CD4-positive, alpha-beta memory T cell (primary cell): ENCODE measurements at regions not wholly inside any gene's neighbourhood (a gene's known extent, or its start where the extent isn't known, plus 50 kb on each side); places are given as distances from the start of the nearest gene placed in this dataset.

Experiments used
- CTCF ChIA-PET: fragments of 350-600 bp; sonication (Branson Sonifier 250); formaldehyde crosslinking; loops from one replicate; lab custom pipeline; 2021; ENCODE audit warnings: inconsistent platforms; ENCODE audit not compliant: partially characterized antibody; lab: Charles Lee
- POLR2A ChIA-PET: fragments of 350-600 bp; sonication (Branson Sonifier 250); formaldehyde crosslinking; loops from one replicate; lab custom pipeline; 2021; ENCODE audit not compliant: partially characterized antibody; lab: Charles Lee
- DNase-seq, 5 donors: peaks; one replicate each; pipeline versions ENCODE4 v3.0.0 to v3.0.0-alpha.2; 2020 to 2022; ENCODE audit warnings: mixed read lengths in 1 of 5
- H3K27ac ChIP-seq: one replicate; pipeline ENCODE4 v1.7.0; 2013; ENCODE audit warnings: low read depth, low read length
- H3K27me3 ChIP-seq: 2 replicates; pipeline ENCODE4 v1.7.0; 2013; ENCODE audit warnings: mild to moderate bottlenecking, low read length, moderate library complexity; ENCODE audit not compliant: insufficient read depth
- H3K36me3 ChIP-seq: 2 replicates; pipeline ENCODE4 v1.7.0; 2013; ENCODE audit warnings: mild to moderate bottlenecking, low read length, moderate library complexity; ENCODE audit not compliant: insufficient read depth
- H3K4me1 ChIP-seq: 2 replicates; pipeline ENCODE4 v1.7.0; 2013; ENCODE audit warnings: mild to moderate bottlenecking, low read length, moderate library complexity; ENCODE audit not compliant: insufficient read depth
- H3K4me3 ChIP-seq, 2 donors: one replicate each; pipeline ENCODE4 v1.7.0; 2013; ENCODE audit warnings: low read length in 2 of 2, mild to moderate bottlenecking in 1 of 2
- H3K9me3 ChIP-seq, 2 donors: one replicate each; pipeline ENCODE4 v1.7.0; 2013; ENCODE audit warnings: low read length in 2 of 2, control low read depth in 1 of 2; ENCODE audit not compliant: control insufficient read depth in 1 of 2
- H3K27ac Mint-ChIP-seq, 7 donors: one replicate each; pipeline ENCODE4 v1.8.0; 2020 to 2021; ENCODE audit warnings: mixed read lengths in 7 of 7, mild to moderate bottlenecking in 6 of 7, inconsistent platforms in 3 of 7, moderate library complexity in 3 of 7
- H3K27me3 Mint-ChIP-seq, 2 donors: one replicate each; pipeline ENCODE4 v1.8.0; 2020 to 2021; ENCODE audit warnings: mixed read lengths in 2 of 2
- H3K36me3 Mint-ChIP-seq, 2 donors: one replicate each; pipeline ENCODE4 v1.8.0; 2020 to 2021; ENCODE audit warnings: mixed read lengths in 2 of 2, inconsistent platforms in 1 of 2, mild to moderate bottlenecking in 1 of 2
- H3K4me1 Mint-ChIP-seq, 4 donors: one replicate each; pipeline ENCODE4 v1.8.0; 2020 to 2021; ENCODE audit warnings: mixed read lengths in 4 of 4, mild to moderate bottlenecking in 1 of 4
- H3K4me3 Mint-ChIP-seq, 8 donors: one replicate each; pipeline ENCODE4 v1.8.0; 2020 to 2021; ENCODE audit warnings: mixed read lengths in 8 of 8, mild to moderate bottlenecking in 7 of 8, moderate library complexity in 6 of 8, inconsistent platforms in 3 of 8
- H3K9me3 Mint-ChIP-seq, 8 donors: one replicate each; pipeline ENCODE4 v1.8.0; 2020 to 2021; ENCODE audit warnings: mixed read lengths in 8 of 8, mild to moderate bottlenecking in 5 of 8, inconsistent platforms in 3 of 8, moderate library complexity in 1 of 8
- intact Hi-C: fragments of 100-400 bp; cut with micrococcal nuclease; formaldehyde crosslinking; loops from one replicate; pipeline ENCODE4 v1.15.1; 2023

DNA sequence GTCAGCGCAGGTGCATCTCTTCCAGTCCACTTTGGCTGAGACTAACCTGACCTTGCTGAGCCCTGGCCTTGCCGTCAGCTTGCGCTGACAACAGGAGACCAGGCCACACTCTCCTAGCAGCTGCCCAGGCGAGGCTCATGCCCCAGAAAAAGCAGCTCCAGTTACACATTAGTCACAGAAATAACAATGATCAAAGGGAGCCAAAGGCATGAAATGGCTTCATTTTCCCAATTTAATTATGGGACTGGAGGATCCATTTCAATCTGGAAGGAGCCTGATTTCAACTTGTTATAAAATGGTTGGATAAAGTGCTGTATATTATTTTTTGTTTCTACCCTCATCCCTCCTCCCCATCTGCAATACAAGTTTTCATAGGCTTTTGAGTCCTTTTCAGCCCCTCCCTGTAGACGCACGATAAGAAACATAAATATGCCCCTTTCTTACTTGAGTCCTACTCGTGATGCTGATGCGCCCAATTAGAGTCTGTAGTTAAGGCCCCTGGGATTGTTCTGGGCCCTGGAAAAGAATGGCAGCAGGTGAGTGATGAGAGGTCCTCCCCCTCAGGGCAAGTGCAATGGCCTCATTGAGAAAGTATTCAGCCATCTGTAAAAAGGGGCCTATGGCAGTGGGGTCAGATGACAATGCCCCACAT is 376.0 kb downstream of the C12orf75 start:
- POLR2A ChIA-PET, result no interaction called here
- DNase-seq, result no peak
- Histone ChIP-seq H3K27ac (no peak overlapping the region), H3K4me3 (no peak overlapping the region), H3K9me3 (no peaks in the 10 kb centered on the region), H3K27me3 (no peaks in the 10 kb centered on the region), H3K4me1 (no peaks in the 10 kb centered on the region), H3K36me3 (no peaks in the 10 kb centered on the region)
- Mint-ChIP-seq H3K36me3 (no peaks in the 10 kb centered on the region), H3K4me3 (no peak overlapping the region), H3K4me1 (no peaks in the 10 kb centered on the region), H3K27me3 (peaks cover 1 to 5% of the 10 kb centered on the region in 2 donors), H3K27ac (no peak overlapping the region), H3K9me3 (peaks cover 0 to 2% (median 0%) of the 10 kb centered on the region in 8 donors)
- intact Hi-C loops, result no loop called here
- CTCF ChIA-PET, result no interaction called here

DNA sequence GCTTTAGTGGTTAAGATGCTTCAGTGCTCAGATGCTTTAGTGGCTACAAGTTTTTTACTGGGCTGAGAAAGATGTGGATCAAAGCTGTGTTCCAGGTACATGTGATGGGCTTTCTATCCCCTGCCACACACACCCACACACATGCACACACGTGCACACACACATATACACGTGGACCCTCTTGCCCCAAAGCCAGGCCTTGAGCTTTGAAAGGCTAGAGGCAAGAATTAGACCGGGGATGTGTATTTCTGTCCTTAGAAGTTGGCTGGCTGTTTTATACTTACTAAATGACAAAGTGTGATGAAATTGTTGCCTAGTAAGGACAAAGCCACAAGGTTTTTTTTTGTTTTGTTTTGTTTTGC is 376.5 kb downstream of the C12orf75 start:
- ChIA-PET POLR2A (no interaction called here), CTCF (no interaction called here)
- Mint-ChIP-seq H3K9me3 (peaks cover 0 to 2% (median 0%) of the 10 kb centered on the region in 8 donors), H3K4me3 (no peak overlapping the region), H3K36me3 (no peaks in the 10 kb centered on the region), H3K27ac (no peak overlapping the region), H3K27me3 (peaks cover 1 to 5% of the 10 kb centered on the region in 2 donors), H3K4me1 (no peaks in the 10 kb centered on the region)
- Histone ChIP-seq H3K4me1 (no peaks in the 10 kb centered on the region), H3K36me3 (no peaks in the 10 kb centered on the region), H3K27ac (no peak overlapping the region), H3K9me3 (no peaks in the 10 kb centered on the region), H3K27me3 (no peaks in the 10 kb centered on the region), H3K4me3 (no peak overlapping the region)
- intact Hi-C loops, result no loop called here
- no peak for DNase-seq

DNA sequence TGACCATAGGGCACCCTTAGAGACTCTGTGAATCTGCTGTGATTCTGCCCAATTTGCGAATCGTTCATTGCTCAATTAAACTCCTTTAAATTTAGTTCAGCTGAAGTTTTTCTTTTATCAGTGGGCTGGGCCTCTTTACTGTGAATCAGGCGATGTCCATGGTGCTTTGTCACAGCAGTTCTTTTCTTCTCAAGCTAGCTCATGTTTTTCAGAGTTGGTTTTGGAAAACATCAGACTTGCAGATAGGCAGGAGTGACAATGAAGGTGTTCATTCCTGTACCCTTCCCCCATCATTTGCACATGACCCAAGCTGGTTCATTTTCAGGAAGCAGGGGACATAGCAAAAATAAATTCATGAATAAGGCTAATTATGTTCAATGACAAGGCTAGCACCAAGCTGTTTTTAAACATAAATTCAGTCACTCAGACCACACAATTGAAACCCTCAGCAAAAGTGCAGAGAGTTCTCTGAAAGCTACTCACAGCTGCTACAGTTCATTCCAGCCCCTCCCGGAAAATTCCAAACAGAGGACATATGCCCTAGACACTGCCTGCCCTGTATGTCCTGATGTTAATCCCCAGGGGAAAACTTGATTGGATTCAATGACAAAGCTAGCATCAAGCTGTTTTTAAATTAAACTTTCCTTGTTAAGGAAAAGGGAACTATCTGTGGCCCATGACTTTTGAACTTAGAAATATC is 383.3 kb downstream of the C12orf75 start:
- Mint-ChIP-seq H3K27ac (no peak overlapping the region), H3K4me3 (no peak overlapping the region), H3K4me1 (no peaks in the 10 kb centered on the region), H3K36me3 (no peaks in the 10 kb centered on the region), H3K9me3 (peaks cover 0 to 5% (median 2%) of the 10 kb centered on the region in 8 donors), H3K27me3 (peaks cover 5% of the 10 kb centered on the region in 2 donors)
- CTCF ChIA-PET, result interaction anchor here (0.6 kb wide), 1 partner anchor 51 kb away, joined by 5 read pairs; no protein-coding TSS in a partner anchor
- Histone ChIP-seq H3K27ac (no peak overlapping the region), H3K4me3 (no peak overlapping the region), H3K4me1 (no peaks in the 10 kb centered on the region), H3K9me3 (no peaks in the 10 kb centered on the region), H3K36me3 (no peaks in the 10 kb centered on the region), H3K27me3 (no peaks in the 10 kb centered on the region)
- no peak for DNase-seq
- POLR2A ChIA-PET, result no interaction called here
- intact Hi-C loops, result no loop called here

DNA sequence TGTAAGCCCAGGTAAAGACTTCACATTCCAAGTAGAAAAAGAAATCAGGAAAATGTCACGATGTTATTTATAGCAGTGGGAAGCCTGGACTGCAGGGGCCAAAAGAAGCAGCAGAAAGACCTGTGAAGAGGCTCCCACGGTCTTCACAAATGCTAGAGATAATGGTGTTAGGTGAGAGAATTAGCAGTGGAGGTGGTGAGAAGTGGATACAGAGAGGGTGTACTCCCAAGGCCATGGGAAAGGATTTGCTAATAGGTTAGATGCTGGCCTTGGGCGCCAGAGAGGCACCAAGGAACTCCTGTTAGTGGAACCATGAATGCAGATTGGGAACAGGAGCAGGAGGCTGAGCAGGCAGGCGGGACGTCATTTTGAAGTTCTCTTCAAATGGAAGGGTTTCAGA is 386.1 kb downstream of the C12orf75 start:
- POLR2A ChIA-PET, result no interaction called here
- H3K36me3 Mint-ChIP-seq, result no peaks in the 10 kb centered on the region
- no peaks in the 10 kb centered on the region for H3K36me3 ChIP-seq
- H3K27me3 ChIP-seq, result no peaks in the 10 kb centered on the region
- H3K9me3 ChIP-seq, result no peaks in the 10 kb centered on the region
- intact Hi-C loops, result no loop called here
- no peak overlapping the region for H3K27ac ChIP-seq
- H3K4me3 Mint-ChIP-seq, result no peak overlapping the region
- peaks cover 5 to 6% of the 10 kb centered on the region in 2 donors for H3K27me3 Mint-ChIP-seq
- H3K27ac Mint-ChIP-seq, result no peak overlapping the region
- no peak for DNase-seq
- H3K4me1 ChIP-seq, result no peaks in the 10 kb centered on the region
- no peak overlapping the region for H3K4me3 ChIP-seq
- peaks cover 0 to 11% (median 3%) of the 10 kb centered on the region in 8 donors for H3K9me3 Mint-ChIP-seq
- CTCF ChIA-PET, result no interaction called here
- H3K4me1 Mint-ChIP-seq, result no peaks in the 10 kb centered on the region

DNA sequence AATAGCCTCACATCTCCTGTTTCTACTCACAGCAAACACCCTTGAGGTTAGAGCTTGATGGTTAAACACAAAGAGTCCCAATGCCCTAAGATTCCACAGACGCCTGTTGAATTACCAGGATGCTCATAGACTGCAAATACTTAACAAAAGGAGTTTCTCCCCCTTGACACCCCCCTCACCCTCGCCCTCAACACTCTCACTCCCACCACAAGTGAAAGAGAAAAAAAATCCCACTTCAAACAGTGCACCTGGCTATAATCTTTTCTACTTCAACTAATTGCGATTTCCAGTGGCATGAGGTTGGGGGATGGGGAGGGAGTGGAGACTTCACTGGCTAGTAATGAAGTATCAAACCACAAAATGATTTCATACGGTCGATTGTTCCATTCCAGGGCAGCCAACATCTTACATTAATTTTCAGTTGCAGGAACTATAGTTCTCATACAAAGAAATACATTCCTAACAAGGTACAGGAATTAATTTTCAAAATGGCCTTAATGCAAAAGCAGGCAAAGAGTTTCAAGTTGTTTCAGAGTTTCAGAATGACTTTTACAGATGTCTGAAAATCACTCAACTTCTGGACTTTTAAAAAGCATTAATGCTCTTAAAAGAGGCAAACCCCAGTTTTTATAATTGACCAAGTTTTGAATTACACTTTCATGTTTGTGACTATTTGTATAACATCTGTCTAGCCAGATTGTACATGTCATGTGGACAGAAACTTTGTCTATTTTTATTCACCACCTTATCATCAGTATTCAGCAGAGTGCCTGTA is 390.7 kb downstream of the C12orf75 start:
- intact Hi-C loops, result no loop called here
- Histone ChIP-seq H3K27me3 (no peaks in the 10 kb centered on the region), H3K4me1 (no peaks in the 10 kb centered on the region), H3K27ac (no peak overlapping the region), H3K4me3 (no peak overlapping the region), H3K9me3 (no peaks in the 10 kb centered on the region), H3K36me3 (no peaks in the 10 kb centered on the region)
- Mint-ChIP-seq H3K27me3 (peaks cover 4 to 7% of the 10 kb centered on the region in 2 donors), H3K36me3 (no peaks in the 10 kb centered on the region), H3K4me3 (no peak overlapping the region), H3K9me3 (peaks cover 0 to 11% (median 3%) of the 10 kb centered on the region in 8 donors), H3K4me1 (no peaks in the 10 kb centered on the region), H3K27ac (no peak overlapping the region)
- ChIA-PET CTCF (interaction anchor here (1.4 kb wide), 1 partner anchor 12 kb away, joined by 5 read pairs; no protein-coding TSS in a partner anchor), POLR2A (no interaction called here)
- DNase-seq, result no peak

DNA sequence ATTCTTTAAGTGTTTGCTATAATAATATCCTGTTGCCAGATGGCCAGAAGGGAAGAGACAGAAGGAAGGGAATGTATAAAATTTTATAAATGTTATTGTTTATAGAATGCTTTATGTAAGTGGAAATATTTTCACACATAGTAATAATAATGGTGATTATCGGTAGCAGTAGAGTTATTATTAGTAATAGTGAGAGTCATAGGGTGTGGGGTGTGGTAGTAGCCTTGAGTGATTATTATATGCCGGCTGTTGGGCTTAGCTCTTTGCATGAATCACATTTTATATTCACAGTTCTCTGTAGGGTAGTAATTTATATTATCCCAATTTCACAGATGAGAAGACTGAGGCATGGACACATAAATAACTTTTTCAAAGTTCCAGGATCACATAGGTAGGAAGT is 391.4 kb downstream of the C12orf75 start:
- H3K4me1 Mint-ChIP-seq, result no peaks in the 10 kb centered on the region
- intact Hi-C loops, result no loop called here
- H3K27me3 ChIP-seq, result no peaks in the 10 kb centered on the region
- ChIA-PET CTCF (no interaction called here), POLR2A (no interaction called here)
- DNase-seq, result no peak
- H3K36me3 ChIP-seq, result no peaks in the 10 kb centered on the region
- H3K27me3 Mint-ChIP-seq, result peaks cover 4 to 6% of the 10 kb centered on the region in 2 donors
- no peaks in the 10 kb centered on the region for H3K9me3 ChIP-seq
- H3K27ac Mint-ChIP-seq, result no peak overlapping the region
- H3K4me3 ChIP-seq, result no peak overlapping the region
- peaks cover 0 to 11% (median 3%) of the 10 kb centered on the region in 8 donors for H3K9me3 Mint-ChIP-seq
- H3K36me3 Mint-ChIP-seq, result no peaks in the 10 kb centered on the region
- no peak overlapping the region for H3K27ac ChIP-seq
- no peak overlapping the region for H3K4me3 Mint-ChIP-seq
- H3K4me1 ChIP-seq, result no peaks in the 10 kb centered on the region

DNA sequence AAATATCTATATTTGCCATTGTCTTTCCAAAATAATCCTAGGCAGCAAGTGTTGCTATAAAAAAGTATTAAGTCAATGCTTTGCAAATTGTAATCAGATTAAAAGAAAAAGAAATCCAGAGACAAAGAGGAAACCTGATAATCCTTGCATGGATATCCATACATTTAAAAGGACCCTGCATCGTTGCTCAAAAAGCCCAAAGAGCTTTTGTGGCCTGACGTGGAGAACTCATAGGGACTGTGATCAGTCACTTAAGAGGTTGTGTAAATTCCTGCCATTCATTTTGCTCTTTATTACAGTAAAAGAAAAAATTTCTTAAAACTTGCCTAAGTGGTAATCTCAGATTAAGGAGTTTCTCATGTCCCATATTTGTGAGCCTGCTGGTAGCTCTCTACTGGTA is 392.6 kb downstream of the C12orf75 start:
- H3K4me3 Mint-ChIP-seq, result no peak overlapping the region
- no peak overlapping the region for H3K27ac Mint-ChIP-seq
- H3K9me3 ChIP-seq, result no peaks in the 10 kb centered on the region
- H3K36me3 ChIP-seq, result no peaks in the 10 kb centered on the region
- peaks cover 4% of the 10 kb centered on the region in 2 donors for H3K27me3 Mint-ChIP-seq
- intact Hi-C loops, result no loop called here
- H3K4me1 ChIP-seq, result no peaks in the 10 kb centered on the region
- peaks cover 0 to 11% (median 3%) of the 10 kb centered on the region in 8 donors for H3K9me3 Mint-ChIP-seq
- ChIA-PET POLR2A (no interaction called here), CTCF (no interaction called here)
- H3K27me3 ChIP-seq, result no peaks in the 10 kb centered on the region
- no peak for DNase-seq
- no peak overlapping the region for H3K4me3 ChIP-seq
- no peaks in the 10 kb centered on the region for H3K4me1 Mint-ChIP-seq
- no peak overlapping the region for H3K27ac ChIP-seq
- H3K36me3 Mint-ChIP-seq, result no peaks in the 10 kb centered on the region
